Esophagus (tissue), 2 donors: ENCODE measurements at regions not wholly inside any gene's neighbourhood (a gene's known extent, or its start where the extent isn't known, plus 50 kb on each side); places are given as distances from the start of the nearest gene placed in this dataset.

Experiments
- H3K27ac ChIP-seq, 2 donors: one replicate each; pipeline ENCODE4 v1.5.1; 2013; ENCODE audit warnings: low read depth in 2 of 2, mild to moderate bottlenecking in 2 of 2, inconsistent platforms in 1 of 2, low read length in 1 of 2, moderate library complexity in 1 of 2
- H3K27me3 ChIP-seq, 2 donors: one replicate each; pipeline ENCODE4 v1.6.1; 2013; ENCODE audit warnings: low read length in 2 of 2, control low read depth in 1 of 2, mild to moderate bottlenecking in 1 of 2; ENCODE audit not compliant: insufficient read depth in 2 of 2, control insufficient read depth in 1 of 2
- H3K36me3 ChIP-seq, 2 donors: one replicate each; pipeline ENCODE4 v1.6.1; 2013; ENCODE audit warnings: low read length in 1 of 2; ENCODE audit not compliant: control insufficient read depth in 2 of 2, insufficient read depth in 2 of 2
- H3K4me1 ChIP-seq, 2 donors: one replicate each; pipeline ENCODE4 v1.6.1; 2013; ENCODE audit warnings: low read length in 1 of 2; ENCODE audit not compliant: control insufficient read depth in 2 of 2, insufficient read depth in 2 of 2
- H3K4me3 ChIP-seq, 2 donors: one replicate each; pipeline ENCODE4 v1.5.1; 2013; ENCODE audit warnings: low read length in 2 of 2, mild to moderate bottlenecking in 2 of 2, low read depth in 1 of 2, moderate library complexity in 1 of 2
- H3K9me3 ChIP-seq, 2 donors: one replicate each; pipeline ENCODE4 v1.6.1; 2013; ENCODE audit warnings: mild to moderate bottlenecking in 2 of 2, low read depth in 1 of 2, low read length in 1 of 2, moderate library complexity in 1 of 2; ENCODE audit not compliant: control insufficient read depth in 2 of 2, insufficient read depth in 1 of 2
- WGBS, 2 donors: extraction: QIAGEN DNeasy Blood & Tissue Kit; methylation state at CpG; one replicate each; pipeline ENCODE4 v1.1.7; 2013; 5-methylcytosine and 5-hydroxymethylcytosine counted together
- donor health status: healthy with polysubstance abuse.
- donor health status: Bipolar disorder and iron deficiency.

- Histone ChIP-seq H3K4me1 (no peaks in the 10 kb centered on the region), H3K36me3 (no peaks in the 10 kb centered on the region), H3K4me3 (no peak overlapping the region), H3K27ac (no peak overlapping the region), H3K27me3 (no peaks in the 10 kb centered on the region), H3K9me3 (no peaks in the 10 kb centered on the region)
- 80 to 81% methylated on average over 2 of the region's 2 CpGs for WGBS, 2 donors
Measured at GRCh38 chr9:28887188-28887884, 1314.1 kb upstream of the C9orf72 start.

- Histone ChIP-seq H3K9me3 (no peaks in the 10 kb centered on the region), H3K27ac (no peak overlapping the region), H3K27me3 (no peaks in the 10 kb centered on the region), H3K4me3 (no peak overlapping the region), H3K4me1 (no peaks in the 10 kb centered on the region), H3K36me3 (no peaks in the 10 kb centered on the region)
- WGBS, 2 donors, result 59 to 69% methylated on average over 1 of the region's 1 CpG
Measured at GRCh38 chr9:28888806-28889205, 1315.5 kb upstream of the C9orf72 start.

DNA sequence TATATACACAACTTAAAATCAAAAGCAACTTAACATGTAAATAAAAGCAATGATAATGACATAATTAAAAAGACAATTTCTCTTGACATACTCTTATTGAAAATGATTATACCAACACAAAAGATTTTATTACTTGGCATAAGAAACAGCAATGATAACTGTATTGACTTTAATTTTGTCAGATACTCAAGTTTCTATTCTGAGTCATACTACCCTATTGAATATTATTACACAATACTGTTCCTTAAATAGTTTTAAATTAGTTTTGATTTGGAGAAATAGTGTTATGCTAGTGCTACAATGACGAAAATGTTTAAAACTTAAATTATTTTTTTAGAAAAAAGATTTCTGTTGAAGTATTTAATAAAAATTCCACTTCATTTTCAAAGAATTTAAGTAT is 1319.3 kb upstream of the C9orf72 start:
- no peaks in the 10 kb centered on the region for H3K27me3 ChIP-seq
- no peaks in the 10 kb centered on the region for H3K9me3 ChIP-seq
- no peak overlapping the region for H3K27ac ChIP-seq
- no peaks in the 10 kb centered on the region for H3K36me3 ChIP-seq
- H3K4me1 ChIP-seq, result no peaks in the 10 kb centered on the region
- WGBS, 2 donors, result 31 to 45% methylated on average over 1 of the region's 1 CpG
- no peak overlapping the region for H3K4me3 ChIP-seq

GRCh38 chr9:28899267-28899666 is 1326.0 kb upstream of the C9orf72 start:
- H3K27me3 ChIP-seq, result no peaks in the 10 kb centered on the region
- H3K4me1 ChIP-seq, result no peaks in the 10 kb centered on the region
- no peak overlapping the region for H3K27ac ChIP-seq
- H3K4me3 ChIP-seq, result no peak overlapping the region
- no peaks in the 10 kb centered on the region for H3K36me3 ChIP-seq
- H3K9me3 ChIP-seq, result peaks cover 0 to 3% of the 10 kb centered on the region in 2 donors

- no peaks in the 10 kb centered on the region for H3K36me3 ChIP-seq
- no peak overlapping the region for H3K4me3 ChIP-seq
- WGBS, 2 donors, result 60 to 76% methylated on average over 5 to 6 of the region's 6 CpGs
- no peak overlapping the region for H3K27ac ChIP-seq
- H3K27me3 ChIP-seq, result no peaks in the 10 kb centered on the region
- no peaks in the 10 kb centered on the region for H3K4me1 ChIP-seq
- H3K9me3 ChIP-seq, result peaks cover 0 to 3% of the 10 kb centered on the region in 2 donors
Measured at GRCh38 chr9:28899926-28900325, 1326.6 kb upstream of the C9orf72 start.

GRCh38 chr9:28900406-28900805 is 1327.1 kb upstream of the C9orf72 start:
- Histone ChIP-seq H3K36me3 (no peaks in the 10 kb centered on the region), H3K27ac (no peak overlapping the region), H3K4me1 (no peaks in the 10 kb centered on the region), H3K4me3 (no peak overlapping the region), H3K27me3 (no peaks in the 10 kb centered on the region), H3K9me3 (peaks cover 0 to 3% of the 10 kb centered on the region in 2 donors)
- WGBS, 2 donors, result 14 to 88% methylated on average over 1 of the region's 1 CpG

DNA sequence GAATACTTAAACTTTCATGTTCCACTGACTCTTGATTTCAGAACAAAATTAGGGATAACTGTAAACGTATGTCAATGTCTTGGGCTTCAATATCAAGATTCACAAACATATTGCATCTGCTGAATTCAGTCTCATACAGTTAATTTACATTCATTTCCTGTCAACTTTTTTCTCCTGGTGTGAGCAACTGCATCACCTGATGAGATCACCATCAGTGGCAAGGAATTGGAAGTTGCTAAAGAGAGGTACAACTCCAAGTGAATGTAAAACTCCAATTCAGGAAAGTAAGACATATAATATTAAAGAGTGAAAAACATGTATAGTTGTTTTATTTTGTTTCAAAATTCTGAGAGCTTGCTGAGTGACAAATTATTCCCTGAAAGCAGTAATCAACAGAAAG is 1336.2 kb upstream of the C9orf72 start:
- Histone ChIP-seq H3K4me3 (no peak overlapping the region), H3K36me3 (no peaks in the 10 kb centered on the region), H3K9me3 (no peaks in the 10 kb centered on the region), H3K27ac (no peak overlapping the region), H3K4me1 (no peaks in the 10 kb centered on the region), H3K27me3 (no peaks in the 10 kb centered on the region)
- 53 to 72% methylated on average over 1 of the region's 1 CpG for WGBS, 2 donors

- H3K4me3 ChIP-seq, result no peak overlapping the region
- 80 to 84% methylated on average over 2 of the region's 2 CpGs for WGBS, 2 donors
- H3K9me3 ChIP-seq, result no peaks in the 10 kb centered on the region
- no peaks in the 10 kb centered on the region for H3K4me1 ChIP-seq
- H3K27me3 ChIP-seq, result no peaks in the 10 kb centered on the region
- no peaks in the 10 kb centered on the region for H3K36me3 ChIP-seq
- no peak overlapping the region for H3K27ac ChIP-seq
Measured at GRCh38 chr9:28912621-28913020, 1339.3 kb upstream of the C9orf72 start.

GRCh38 chr9:28915202-28915930 is 1342.1 kb upstream of the C9orf72 start:
- H3K9me3 ChIP-seq, result no peaks in the 10 kb centered on the region
- no peaks in the 10 kb centered on the region for H3K36me3 ChIP-seq
- no peak overlapping the region for H3K27ac ChIP-seq
- no peaks in the 10 kb centered on the region for H3K4me1 ChIP-seq
- no peaks in the 10 kb centered on the region for H3K27me3 ChIP-seq
- 33 to 58% methylated on average over 2 of the region's 2 CpGs for WGBS, 2 donors
- no peak overlapping the region for H3K4me3 ChIP-seq

DNA sequence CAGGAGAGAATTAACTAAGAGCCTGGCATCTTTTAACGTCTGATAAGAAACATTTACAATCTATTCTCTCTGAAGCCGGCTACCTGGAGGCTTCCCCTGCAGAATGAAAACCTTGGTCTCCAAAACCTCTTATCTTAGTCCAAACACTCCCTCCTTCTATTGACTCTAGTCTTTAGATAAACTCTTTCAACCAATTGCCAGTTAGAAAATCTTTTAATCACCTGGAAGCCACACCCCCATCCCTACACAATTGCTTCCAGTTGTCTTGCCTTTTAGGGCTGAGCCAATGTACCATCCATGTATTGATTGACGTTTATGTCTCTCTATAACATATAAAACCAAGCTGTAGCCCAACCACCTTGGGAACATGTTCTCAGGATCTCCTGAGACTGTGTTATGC is 1343.1 kb upstream of the C9orf72 start:
- Histone ChIP-seq H3K4me1 (no peaks in the 10 kb centered on the region), H3K27me3 (no peaks in the 10 kb centered on the region), H3K27ac (no peak overlapping the region), H3K9me3 (no peaks in the 10 kb centered on the region), H3K4me3 (no peak overlapping the region), H3K36me3 (no peaks in the 10 kb centered on the region)
- WGBS, 2 donors, result 62% methylated on average over 3 of the region's 3 CpGs
